Heart left ventricle (tissue), 16 donors: ENCODE measurements at regions not wholly inside any gene's neighbourhood (a gene's known extent, or its start where the extent isn't known, plus 50 kb on each side); places are given as distances from the start of the nearest gene placed in this dataset.

Experiments
- ATAC-seq, 4 donors: fragments of 200-7000 bp; cut with Tn5 transposase; one replicate each; pipeline ENCODE4 v1.9.1; 2020 to 2022; ENCODE audit warnings: moderate library complexity in 4 of 4, mild to moderate bottlenecking in 3 of 4, moderate number of reproducible peaks in 1 of 4
- DNase-seq, 5 donors: peaks; one replicate each; pipeline ENCODE4 v3.0.0-alpha.2; 2020
- H3K27ac ChIP-seq, 12 donors: fragments of 200-600 bp; sonication (generic) in 4 of 12; one replicate each; pipeline versions ENCODE4 v1.5.0 to v1.8.0; 2016 to 2022; ENCODE audit warnings: mild to moderate bottlenecking in 2 of 12
- H3K27me3 ChIP-seq, 9 donors: fragments of 200-600 bp; sonication (generic) in 2 of 9; one replicate each; pipeline versions ENCODE4 v1.5.1 to v1.8.0; 2016 to 2022; ENCODE audit warnings: mild to moderate bottlenecking in 3 of 9
- H3K36me3 ChIP-seq, 9 donors: fragments of 200-600 bp; sonication (generic) in 2 of 9; one replicate each; pipeline versions ENCODE4 v1.5.0 to v1.8.0; 2018 to 2022; ENCODE audit warnings: mild to moderate bottlenecking in 2 of 9
- H3K4me1 ChIP-seq, 12 donors: fragments of 200-600 bp; sonication (generic) in 4 of 12; one replicate each; pipeline versions ENCODE4 v1.5.0 to v1.8.0; 2016 to 2022; ENCODE audit warnings: mild to moderate bottlenecking in 3 of 12
- H3K4me3 ChIP-seq, 12 donors: fragments of 200-600 bp; sonication (generic) in 4 of 12; one replicate each; pipeline versions ENCODE4 v1.5.0 to v1.8.0; 2017 to 2022; ENCODE audit warnings: mild to moderate bottlenecking in 9 of 12, moderate library complexity in 4 of 12
- H3K9me3 ChIP-seq, 12 donors: fragments of 200-600 bp; sonication (generic) in 4 of 12; one replicate each; pipeline versions ENCODE4 v1.5.0 to v1.8.0; 2016 to 2022; ENCODE audit warnings: mild to moderate bottlenecking in 1 of 12
- CTCF ChIP-seq, 12 donors: fragments of 200-600 bp; sonication (generic) in 4 of 12; IDR thresholded peaks; one replicate each; pipeline versions ENCODE4 v1.5.0 to v1.8.0; 2018 to 2022; ENCODE audit warnings: antibody characterized with exemption in 12 of 12, mild to moderate bottlenecking in 5 of 12
- POLR2A ChIP-seq, 2 donors: fragments of 450-650 bp; IDR thresholded peaks; one replicate each; pipeline ENCODE4 v1.6.1; 2017; ENCODE audit warnings: antibody characterized with exemption in 2 of 2, mild to moderate bottlenecking in 2 of 2, moderate library complexity in 2 of 2
- WGBS, 4 donors: extraction: QIAGEN DNeasy Blood & Tissue Kit in 2 of 4; methylation state at CpG; one replicate each; pipeline versions ENCODE4 v1.1.5 to v1.1.7; 2013 to 2018; 5-methylcytosine and 5-hydroxymethylcytosine counted together
- intact Hi-C, 10 donors: fragments of 100-400 bp; cut with DNase I; formaldehyde crosslinking; loops; one replicate each; pipeline versions ENCODE4 v1.11.1 to v1.14.2; 2022
- donor health status: ischemic (EF 13 %, LVEDD 7.1; RV severe dilation, severe dysfunction).
- donor health status: healthy with polysubstance abuse.
- donor health status: DM: no; HTN: yes; CAD: no.
- donor health status: DM: no; HTN: no; CAD: no.
- donor health status: ischemic (EF 25% LVEDD 6.9; RV normal size, moderate dysfunction).
- donor health status: ischemic (EF 25% LVEDD 5.7; RV mildly dilated, moderate dysfunction).
- donor health status: healthy.
- donor health status: DM: yes; HTN: yes; CAD: no.
- donor health status: ischemic (EF 35%, LVEDD 5.7; RV mildly dilated, moderate dysfunction).
- donor health status: nonischemic (EF 11% LVEDD 7.7; RV severe dilation, severe dysfunction).
- donor health status: DM: yes; HTN: yes; CAD: no.
- donor health status: PGD.
- donor health status: ischemic (EF 29% LVEDD 5.4; RV normal size, mild dysfunction).
- donor health status: nonischemic (EF 23%, LVEDD 6.1; RV moderate dilation, normal function).

DNA sequence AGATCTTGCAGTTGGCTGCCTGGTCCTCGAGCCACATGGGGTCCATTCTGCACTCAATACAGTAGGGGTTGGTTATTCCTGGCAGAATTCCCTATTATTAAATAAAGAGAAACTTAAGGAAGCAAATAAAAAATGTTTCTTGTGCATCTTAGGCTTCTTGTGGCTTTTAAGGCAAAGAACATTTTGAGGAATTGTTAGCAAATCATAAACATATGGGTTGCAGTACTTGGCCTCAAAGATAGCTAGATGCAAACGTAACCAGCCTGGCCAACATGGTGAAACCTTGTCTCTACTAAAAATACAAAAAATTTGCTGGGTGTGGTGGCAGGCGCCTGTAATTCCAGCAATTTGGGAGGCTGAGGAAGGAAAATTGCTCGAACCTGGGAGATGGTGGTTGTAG is 50.8 kb upstream of the KCNA5 start:
- no peak for DNase-seq
- Histone ChIP-seq H3K36me3 (no peaks in the 10 kb centered on the region), H3K4me3 (no peak overlapping the region), H3K4me1 (peaks cover 0 to 6% (median 0%) of the 10 kb centered on the region in 12 donors), H3K27me3 (peaks cover 0 to 26% (median 0%) of the 10 kb centered on the region in 9 donors), H3K27ac (no peak overlapping the region), H3K9me3 (no peaks in the 10 kb centered on the region)
- intact Hi-C loops, result loop anchor here in 1 of 10 donors (5.0 kb wide), 1 partner anchor 36 kb away; no protein-coding TSS in a partner anchor
- ATAC-seq, result no peak
- no peak for TF ChIP-seq POLR2A (IDR thresholded peaks at IDR 0.05)
- no peak for TF ChIP-seq CTCF (IDR thresholded peaks at IDR 0.05)
- 76 to 84% (median 79%) methylated on average over 4 of the region's 4 CpGs for WGBS, 4 donors
